Renal cortical epithelial cell (primary cell): ENCODE measurements at regions not wholly inside any gene's neighbourhood (a gene's known extent, or its start where the extent isn't known, plus 50 kb on each side); places are given as distances from the start of the nearest gene placed in this dataset.
"Not testable (repeated sequence)": the region's sequence is repeated elsewhere in the genome, so short reads cannot be mapped to it uniquely, and the experiment has no call there.

ENCODE experiments used
- DNase-seq: peaks from one replicate; pipeline ENCODE4 v3.0.0-alpha.2; 2011; ENCODE audit warnings: low read depth

DNA sequence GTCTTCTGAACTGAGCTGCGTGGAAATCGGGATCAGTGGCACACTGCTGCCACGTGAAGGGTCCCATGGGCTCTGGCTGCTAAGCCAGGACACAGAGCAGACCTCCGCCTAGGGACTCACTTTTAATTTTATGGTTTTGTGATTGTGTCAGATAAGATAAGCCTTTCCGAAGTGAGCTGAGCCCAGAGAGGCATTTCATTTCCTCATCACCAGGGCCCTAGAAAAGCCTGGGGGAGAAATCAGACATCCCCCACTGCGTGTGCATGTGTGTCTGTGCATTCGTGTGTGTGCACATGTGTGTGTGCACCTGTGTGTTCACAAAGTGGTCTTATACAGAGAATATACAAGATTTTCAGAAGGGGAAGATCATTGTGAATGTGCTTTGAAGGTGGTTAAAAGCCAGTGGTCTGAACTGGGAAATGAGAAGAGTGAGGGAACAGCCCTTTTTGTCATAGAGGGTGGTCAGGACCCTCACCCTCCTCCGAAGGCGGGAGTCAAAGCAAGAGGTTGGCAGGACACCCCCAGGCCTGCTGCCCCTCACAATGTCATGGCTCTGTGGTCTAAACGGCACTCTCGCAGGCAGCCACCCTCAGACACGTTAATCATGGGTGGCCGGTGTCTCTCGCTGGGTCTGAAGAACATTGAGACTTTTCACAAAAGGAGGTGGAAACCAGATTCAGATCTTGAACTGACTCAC, 176.1 kb upstream of the PFKP start:
- no peak for DNase-seq

DNA sequence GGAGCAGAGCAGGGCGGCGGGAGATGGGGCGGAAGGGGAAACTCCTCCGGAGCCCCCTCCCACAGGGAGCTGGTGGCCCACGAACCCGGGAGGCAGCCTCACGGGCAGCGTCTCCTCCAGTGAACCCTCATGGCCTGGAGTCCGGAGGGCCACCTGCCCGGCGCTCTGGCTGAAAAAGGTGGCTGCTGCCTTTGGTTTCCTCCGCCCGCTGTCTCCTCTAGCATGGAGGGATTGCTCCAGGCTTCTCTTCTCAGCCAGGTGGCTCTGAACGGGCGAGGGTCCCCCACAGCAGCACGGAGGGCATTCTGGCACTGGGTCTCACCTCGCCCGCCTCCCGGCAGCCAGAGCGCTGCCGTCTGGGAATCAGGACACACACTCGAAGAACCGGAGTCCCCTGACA, 177.3 kb upstream of the PFKP start:
- no peak for DNase-seq

DNA sequence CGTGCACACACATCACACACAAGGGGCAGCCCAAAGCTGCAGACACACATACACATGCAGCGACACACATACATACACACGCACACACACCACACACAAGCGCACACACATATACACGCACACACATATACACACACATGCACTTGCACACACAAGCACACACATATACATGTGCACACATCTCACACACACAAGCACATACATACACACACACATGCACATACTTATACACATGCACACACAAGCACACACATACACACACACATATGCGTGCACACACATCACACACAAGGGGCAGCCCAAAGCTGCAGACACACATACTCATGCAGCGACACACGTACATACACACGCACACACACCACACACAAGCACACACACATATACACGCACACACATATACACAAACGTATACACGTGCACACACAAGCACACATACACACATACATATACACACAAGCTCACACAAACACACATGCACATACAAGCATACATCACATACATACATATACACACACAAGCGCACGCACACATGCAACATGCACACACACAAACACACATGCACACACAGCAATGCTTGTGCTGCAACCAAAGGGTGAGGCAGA, 178.8 kb upstream of the PFKP start:
- DNase-seq = no peak

DNA sequence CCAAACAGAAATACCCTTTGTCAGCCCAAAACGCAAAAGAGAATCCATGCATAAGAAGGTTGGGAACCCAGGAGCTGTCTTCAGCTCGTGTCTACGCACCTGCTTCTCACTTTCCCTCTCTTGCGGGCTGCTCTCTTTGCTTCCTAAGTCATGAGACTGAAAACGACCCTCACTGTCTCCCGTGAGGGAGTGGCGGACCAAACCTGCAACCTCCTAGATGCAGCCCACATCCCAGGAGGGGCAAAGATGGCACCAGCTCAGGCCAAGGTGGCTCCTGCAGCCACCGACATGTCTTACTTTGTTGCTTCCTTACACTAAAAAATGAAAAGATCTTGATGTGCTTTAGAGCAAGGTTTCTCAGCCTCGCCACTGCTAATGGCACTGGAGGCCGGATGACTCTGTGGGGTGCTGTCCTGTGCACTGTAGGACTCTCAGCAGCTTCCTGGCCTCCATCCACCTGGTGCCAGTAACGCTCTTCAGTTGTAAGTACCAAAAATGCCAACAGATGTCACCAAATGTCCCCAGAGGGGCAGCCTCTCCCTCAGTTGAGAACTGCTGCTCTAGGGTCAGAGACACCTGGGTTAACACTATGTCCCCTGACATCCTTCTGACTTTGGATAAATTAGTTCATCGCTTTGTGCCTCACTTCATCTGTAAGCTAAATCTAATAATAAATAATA, 179.8 kb upstream of the PFKP start:
- DNase-seq = no peak

DNA sequence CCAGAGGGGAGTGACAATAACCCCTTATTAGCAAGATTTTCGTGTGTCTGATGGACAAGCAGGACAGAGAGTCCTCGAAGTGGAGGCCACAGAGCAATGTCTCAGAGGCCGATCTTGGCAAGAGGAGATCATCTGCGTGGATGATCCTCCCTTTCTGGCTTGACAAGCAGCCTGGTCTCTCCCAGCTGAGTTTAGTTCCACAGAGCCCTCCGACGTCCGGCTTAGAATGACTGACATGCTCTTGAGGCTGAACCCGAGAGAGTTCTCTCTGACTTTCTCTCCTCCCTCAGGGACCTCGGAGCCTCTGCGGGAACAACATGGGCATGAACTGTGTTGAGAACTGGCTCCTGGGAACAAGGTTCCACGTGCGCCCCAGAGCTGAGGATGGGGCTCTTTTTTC, 180.7 kb upstream of the PFKP start:
- no peak for DNase-seq

DNA sequence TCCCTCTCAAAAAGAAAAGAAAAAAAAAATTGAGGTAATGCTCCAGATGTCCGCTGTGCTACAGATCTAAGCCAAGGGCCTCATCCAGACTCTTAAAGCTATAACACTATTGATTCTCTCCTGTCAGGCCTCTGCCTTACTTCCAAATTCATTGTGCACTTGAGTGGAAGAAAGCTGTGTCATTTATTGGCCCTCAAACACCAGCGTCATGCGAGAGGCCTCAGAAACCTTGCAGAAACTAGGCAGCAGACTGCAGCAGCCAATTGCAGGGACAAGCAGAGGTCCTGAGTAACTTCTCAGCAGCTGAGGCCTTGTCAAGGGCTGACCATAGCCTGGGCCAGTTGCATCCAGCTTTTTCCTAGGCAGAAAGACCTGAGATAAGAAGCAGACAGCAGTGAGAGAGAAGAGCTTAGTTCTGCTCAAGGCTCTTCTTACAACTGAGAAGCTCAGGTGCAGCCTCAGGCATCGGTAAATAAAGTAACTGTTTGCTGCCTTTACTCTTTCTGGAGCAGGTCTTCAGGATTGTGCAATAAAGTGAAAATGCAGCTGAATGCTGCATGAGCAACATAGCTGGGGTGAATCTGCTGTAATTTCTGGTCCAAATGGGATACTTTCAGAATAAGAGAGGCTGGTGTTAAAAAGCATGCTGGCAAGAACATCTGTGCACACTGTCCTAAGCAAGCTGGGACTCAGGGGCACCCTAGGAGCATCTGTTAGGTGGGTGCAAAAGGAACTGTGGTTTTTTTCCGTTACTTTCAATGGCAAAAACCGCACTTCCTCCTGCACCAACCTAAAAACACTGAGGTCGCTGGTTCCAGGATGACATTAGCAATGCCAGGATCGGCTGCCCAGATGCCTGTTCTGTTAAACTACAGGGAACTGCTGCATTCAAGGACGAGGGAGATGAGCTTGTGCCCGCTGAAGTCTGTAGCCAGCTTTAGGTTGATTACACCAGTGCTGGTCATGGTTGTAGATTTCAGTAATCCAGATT, 181.8 kb upstream of the PFKP start:
- no peak for DNase-seq

DNA sequence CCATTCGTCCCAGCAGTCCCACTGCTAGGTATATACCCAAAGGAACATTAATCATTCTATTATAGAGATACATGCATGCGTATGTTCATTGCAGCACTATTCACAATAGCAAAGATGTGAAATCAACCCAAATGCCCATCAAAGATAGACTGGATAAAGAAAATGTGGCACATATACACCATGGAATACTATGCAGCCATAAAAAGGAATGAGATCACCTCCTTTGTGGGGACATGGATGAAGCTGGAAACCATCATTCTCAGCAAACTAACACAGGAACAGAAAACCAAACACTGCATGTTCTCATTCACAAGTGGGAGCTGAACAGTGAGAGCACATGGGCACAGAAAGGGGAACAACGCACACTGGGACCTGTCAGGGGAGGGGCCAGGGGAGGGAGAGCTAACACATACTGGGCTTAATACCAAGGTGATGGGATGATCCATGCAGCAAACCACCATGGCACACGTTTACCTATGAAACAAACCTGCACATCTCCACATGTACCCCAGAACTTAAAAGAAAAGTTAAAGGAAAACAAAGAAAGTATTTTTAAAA, 183.3 kb upstream of the PFKP start:
- not testable (repeated sequence) for DNase-seq

DNA sequence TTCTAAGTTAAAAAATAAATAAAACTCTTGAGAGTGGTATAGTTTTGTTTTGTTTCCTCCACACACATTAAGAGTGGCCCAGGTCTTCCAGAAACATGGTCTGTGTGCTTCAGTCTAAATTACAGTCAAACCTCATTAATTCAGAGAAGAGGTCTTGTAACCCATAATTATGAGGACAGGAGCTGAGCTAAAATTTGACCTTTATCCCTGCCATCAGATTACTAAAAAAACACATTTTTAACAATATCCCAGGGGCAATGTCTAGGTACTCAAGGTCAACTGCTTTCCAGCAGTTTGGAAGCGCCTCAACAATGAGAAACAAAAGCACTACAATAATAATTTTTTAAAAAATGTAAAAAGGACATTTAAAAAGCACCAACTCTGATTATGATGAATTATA, 184.1 kb upstream of the PFKP start:
- DNase-seq = no peak

DNA sequence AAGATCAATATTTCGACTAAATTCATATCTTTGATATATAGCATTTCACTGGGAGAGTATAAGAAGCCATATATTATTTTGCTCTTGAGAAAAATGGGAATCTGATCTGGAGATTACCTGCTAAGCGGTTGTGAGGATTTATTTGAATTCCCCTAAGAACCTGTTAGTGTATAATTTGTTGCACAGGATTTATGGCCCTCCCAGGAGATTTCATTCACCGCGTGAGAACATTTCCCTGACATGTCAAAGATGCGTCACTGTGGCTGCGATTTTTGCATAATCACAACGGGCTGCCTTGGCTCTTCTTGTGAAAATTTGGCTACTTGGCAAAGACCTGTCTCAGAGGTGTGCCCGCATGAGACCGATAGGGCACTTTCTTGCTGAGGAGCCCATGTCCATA, 184.7 kb upstream of the PFKP start:
- no peak for DNase-seq

DNA sequence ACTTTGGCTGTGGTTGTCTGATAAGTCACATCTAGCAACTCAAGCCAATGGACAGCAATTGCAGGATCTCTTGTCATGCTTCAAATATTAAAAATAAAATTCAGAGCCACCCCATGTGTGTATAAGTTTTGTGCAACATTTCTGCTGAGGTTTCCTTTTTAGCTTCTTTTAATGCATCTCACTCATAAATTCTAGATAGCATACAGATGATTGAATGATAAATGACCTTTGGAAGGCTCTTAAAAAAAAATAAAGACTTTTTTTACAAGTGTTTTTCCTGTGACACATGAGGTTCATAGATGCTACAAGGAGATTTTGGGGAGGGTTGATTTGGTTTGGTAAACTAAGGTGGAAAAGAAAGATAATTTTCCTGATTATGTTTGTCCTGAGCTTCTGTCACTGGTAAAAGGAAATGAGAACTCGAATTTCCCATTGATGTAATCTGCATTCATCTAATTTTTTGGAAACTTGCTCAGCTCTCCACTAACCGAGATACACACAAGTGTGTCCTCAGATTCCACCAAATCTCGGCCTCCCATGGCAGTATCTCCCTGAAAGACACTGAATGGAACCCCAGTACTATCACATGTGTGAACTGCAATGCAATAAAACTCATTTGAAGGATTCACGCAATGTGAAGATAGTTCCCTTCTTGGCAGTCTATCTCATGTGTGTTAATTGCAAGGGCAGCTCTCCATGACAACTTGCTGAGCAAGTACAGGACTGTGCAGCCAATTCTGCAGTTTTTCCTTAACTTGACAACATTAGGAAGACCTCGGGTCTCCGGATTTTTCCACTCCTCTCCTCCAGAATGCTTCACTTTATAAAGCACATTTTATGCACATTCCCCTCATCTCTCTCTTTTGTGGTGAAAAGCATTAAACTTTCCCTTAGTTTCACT, 185.4 kb upstream of the PFKP start:
- no peak for DNase-seq

DNA sequence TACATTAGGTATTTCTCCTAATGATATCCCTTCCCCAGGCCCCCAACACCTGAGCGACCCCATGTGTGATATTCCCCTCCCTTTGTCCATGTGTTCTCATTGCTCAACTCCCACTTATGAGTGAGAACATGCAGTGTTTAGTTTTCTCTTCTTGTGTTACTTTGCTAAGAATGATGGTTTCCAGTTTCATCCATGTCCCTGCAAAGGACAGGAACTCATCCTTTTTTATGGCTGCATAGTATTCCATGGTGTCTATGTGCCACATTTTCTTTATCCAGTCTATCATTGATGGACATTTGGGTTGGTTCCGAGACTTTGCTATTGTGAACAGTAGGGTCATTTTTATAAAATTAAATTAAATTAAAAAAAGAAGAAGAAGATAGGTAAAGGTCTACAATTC, 187.3 kb upstream of the PFKP start:
- DNase-seq = not testable (repeated sequence)

DNA sequence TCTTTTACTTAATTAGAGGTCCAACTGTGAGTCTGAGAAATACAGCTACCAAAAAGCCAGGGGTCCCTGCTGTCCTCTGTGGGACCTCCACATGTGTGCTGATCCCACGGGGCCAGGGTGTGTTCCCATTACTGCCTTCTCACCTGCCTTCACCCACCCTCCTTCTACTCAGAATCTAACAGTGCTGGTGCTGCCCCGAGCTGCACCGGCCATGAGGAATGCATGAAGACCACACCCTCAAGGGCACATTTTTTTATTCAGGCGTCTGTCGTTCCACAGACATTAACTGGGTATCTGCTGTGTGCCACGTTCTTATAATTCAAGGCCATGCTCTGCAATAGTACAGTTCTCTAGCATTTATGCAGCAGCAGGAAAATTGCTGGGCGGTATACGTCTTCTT, 188.5 kb upstream of the PFKP start:
- no peak for DNase-seq

DNA sequence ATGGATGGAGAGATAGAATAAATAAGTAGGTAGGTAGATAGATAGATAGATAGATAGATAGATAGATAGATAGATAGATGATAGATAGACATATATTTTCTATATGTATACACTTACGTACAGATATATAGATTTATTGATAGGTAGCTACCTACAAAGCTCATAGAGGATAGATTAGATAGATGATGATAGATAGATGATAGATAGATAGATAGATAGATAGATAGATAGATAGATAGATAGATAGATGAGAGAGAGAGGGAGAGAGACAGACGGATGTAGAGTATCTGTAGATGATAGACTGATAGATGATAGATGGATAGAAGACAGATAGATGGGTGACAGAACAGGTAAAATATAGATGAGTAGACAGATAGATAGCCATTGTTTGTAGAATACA, 191.3 kb upstream of the PFKP start:
- DNase-seq = no peak

DNA sequence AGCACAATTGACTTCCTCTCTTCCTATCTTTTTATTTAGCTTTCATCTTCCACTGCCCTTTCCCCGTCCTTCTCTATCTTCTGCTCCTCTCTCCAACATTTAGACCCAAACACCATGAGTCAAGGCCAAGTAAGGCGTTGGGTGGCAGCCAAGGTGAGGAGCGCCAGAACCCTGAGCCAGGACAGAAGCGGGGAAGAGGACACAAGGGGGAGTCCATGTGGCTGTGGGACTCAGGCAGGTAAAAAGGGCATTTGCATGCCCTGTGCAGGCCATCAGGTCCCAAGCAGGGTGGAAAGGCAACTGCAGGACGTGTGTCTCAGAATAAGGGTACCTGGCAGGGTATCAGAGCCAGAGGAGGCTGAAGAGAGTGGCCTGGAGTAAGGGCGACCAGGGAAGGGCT, 192.4 kb upstream of the PFKP start:
- DNase-seq = no peak

DNA sequence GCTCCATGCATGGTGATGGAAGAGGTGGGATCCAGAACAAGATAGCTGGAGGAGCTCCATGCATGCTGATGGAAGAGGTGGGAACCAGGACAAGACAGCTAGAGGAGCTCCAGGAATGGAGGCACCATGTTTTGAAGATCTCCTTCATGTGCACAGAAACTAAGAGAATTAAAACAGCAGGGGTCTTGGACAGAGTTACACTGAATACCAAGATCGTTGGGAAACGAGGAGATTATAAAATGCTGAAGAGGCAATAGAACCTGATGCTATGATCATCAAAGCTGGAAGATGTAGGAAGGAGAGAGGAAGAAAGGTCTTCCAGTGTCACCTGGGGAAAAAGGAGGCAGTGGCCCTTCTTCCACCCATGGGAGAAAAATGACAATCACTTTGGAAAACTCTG, 193.6 kb upstream of the PFKP start:
- no peak for DNase-seq

DNA sequence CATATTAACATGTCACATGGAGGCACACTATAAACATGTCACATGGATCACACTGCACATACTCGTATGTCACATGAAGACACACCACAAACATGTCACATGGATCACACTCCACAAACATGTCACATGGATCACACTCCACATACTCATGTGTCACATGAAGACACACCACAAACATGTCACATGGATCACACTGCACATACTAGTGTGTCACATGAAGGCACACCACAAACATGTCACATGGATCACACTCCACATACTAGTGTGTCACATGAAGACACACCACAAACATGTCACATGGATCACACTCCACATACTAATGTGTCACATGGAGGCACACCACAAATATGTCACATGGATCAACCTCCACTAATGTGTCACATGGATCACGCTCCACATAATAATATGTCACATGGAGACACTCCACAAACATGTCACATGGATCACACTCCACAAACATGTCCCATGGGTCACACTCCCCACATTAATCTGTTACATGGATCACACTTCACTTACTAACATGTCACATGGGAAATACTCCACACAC, 195.6 kb upstream of the PFKP start:
- DNase-seq = no peak

DNA sequence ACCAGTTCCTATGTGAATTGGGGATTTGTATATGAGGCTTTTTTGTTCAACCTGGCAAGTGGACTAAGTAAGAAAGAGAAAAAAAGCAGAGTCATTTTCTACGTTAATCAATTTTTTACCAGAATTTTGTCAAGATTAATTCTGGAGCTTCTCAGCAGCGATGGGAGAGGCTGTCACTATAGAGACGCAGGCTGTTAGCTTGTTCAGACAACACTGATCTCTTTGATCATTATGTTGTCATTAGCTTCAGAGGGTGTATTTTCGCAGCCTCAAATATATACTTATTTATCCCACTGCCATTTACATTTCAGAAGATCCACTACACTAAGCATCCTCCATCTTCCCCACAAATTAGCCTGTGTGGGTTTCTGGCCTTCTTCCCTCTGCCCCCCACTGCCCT, 196.7 kb upstream of the PFKP start:
- DNase-seq = no peak

DNA sequence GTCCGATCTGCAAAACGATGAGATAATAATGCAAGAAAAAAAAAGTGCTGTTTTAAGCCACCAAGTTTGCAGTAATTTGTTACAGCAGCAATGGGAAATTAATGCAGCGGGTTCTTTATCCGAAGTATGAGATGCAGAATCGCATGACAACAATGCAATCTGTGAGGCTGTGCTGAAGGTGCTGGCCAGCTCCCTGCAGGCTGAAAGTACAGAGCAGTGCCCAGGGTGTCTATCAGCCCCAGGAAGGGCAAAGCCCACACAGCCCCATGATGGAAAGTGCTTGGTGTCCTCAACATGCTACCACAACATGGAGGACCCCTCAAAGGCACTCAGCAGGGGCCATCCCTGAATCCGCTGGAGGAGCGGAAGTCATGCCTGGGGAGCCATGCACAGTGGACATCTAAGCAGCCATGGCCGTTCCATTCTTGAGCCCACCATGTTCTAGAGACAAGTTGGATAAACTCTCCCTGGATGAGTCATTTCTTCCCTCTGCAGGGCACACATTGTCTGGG, 199.5 kb upstream of the PFKP start:
- DNase-seq = no peak

DNA sequence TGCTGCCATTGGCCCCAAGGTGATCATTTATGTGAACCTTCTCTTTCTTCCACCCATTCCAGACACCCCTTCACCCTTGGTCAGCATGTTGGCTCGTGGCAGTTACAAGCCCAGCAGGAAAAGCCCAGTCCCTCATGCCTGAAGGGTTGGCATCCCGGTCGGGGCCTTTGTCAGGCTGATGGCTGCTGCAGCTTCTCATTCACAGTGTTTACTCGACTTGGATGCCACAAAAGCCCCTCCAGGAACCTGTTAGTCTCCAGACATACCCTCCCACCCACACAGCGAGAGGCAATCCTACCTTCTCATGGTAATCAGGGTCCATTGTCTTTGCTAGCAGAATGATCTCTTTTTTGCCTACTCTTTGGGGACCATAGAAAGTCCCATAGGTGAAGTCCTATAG, 200.8 kb upstream of the PFKP start:
- DNase-seq = no peak

DNA sequence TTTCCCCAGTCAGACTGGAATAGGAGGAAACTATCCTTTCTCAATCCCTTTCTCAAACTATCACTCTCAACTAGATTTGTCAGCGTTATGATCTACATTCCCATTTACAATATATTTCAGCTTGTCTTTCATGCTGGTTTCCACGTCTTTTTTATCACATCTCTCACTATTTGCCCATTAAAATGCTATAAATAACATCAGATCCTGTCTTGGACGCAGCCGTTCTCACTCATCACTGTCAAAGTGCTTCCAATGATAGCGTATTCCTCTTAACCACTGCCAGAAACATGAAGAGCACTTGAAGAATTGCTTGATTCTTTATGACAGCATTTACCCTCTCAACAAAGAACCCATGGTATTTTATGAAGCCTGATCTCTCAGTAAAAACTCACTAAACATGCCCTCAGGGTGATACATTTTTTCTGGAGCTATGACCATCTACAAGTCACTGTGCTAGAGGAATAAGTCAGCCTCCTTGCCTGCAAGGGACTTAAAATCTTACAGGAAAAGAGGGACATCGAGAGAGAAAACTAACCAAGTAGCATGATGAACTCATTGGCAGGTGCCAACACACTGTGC, 205.6 kb upstream of the PFKP start:
- no peak for DNase-seq
